Activated CD4-positive, alpha-beta memory T cell treated with anti-CD3 and anti-CD28 coated beads, Interleukin-2, amount 10 ng/mL, durations not matched to agents 7 days and 5 days (primary cell): ENCODE measurements at regions not wholly inside any gene's neighbourhood (a gene's known extent, or its start where the extent isn't known, plus 50 kb on each side); places are given as distances from the start of the nearest gene placed in this dataset.

ENCODE experiments used
- CTCF ChIA-PET: fragments of 350-600 bp; sonication (Branson Sonifier 250); formaldehyde crosslinking; loops from one replicate; lab custom pipeline; 2021; ENCODE audit warnings: antibody characterized with exemption, inconsistent platforms; lab: Charles Lee
- POLR2A ChIA-PET: fragments of 350-600 bp; sonication (Branson Sonifier 250); formaldehyde crosslinking; loops from one replicate; lab custom pipeline; 2021; ENCODE audit warnings: antibody characterized with exemption; lab: Charles Lee
- DNase-seq: peaks from one replicate; pipeline ENCODE4 v3.0.0-alpha.2; 2020
- H3K27ac Mint-ChIP-seq: one replicate; pipeline ENCODE4 v1.8.0; 2021; ENCODE audit warnings: mild to moderate bottlenecking, mixed read lengths
- H3K27me3 Mint-ChIP-seq: one replicate; pipeline ENCODE4 v1.8.0; 2021; ENCODE audit warnings: mixed read lengths
- H3K36me3 Mint-ChIP-seq: one replicate; pipeline ENCODE4 v1.8.0; 2021; ENCODE audit warnings: low read depth, mixed read lengths
- H3K4me1 Mint-ChIP-seq: one replicate; pipeline ENCODE4 v1.8.0; 2021; ENCODE audit warnings: mixed read lengths
- H3K4me3 Mint-ChIP-seq: one replicate; pipeline ENCODE4 v1.8.0; 2021; ENCODE audit warnings: mild to moderate bottlenecking, mixed read lengths
- H3K9me3 Mint-ChIP-seq: one replicate; pipeline ENCODE4 v1.8.0; 2021; ENCODE audit warnings: mixed read lengths

GRCh38 chr4:112859456-112860184 lies 189.8 kb upstream of the ANK2 start:
- Mint-ChIP-seq H3K36me3 (no peaks in the 10 kb centered on the region), H3K4me3 (no peak overlapping the region), H3K4me1 (no peaks in the 10 kb centered on the region), H3K9me3 (no peaks in the 10 kb centered on the region), H3K27ac (no peak overlapping the region), H3K27me3 (peaks cover 3% of the 10 kb centered on the region)
- ChIA-PET CTCF (interaction anchor here (0.6 kb wide), 1 partner anchor 95 kb away, joined by 3 read pairs; no protein-coding TSS in a partner anchor), POLR2A (no interaction called here)
- no peak for DNase-seq

- ChIA-PET CTCF (no interaction called here), POLR2A (no interaction called here)
- no peak for DNase-seq
- no peaks in the 10 kb centered on the region for H3K36me3 Mint-ChIP-seq
- no peak overlapping the region for H3K27ac Mint-ChIP-seq
- no peak overlapping the region for H3K4me3 Mint-ChIP-seq
- no peaks in the 10 kb centered on the region for H3K4me1 Mint-ChIP-seq
- no peaks in the 10 kb centered on the region for H3K9me3 Mint-ChIP-seq
- H3K27me3 Mint-ChIP-seq = peaks cover 3% of the 10 kb centered on the region
These were observed 188.4 kb upstream of the ANK2 start for GRCh38 chr4:112860830-112861690.

GRCh38 chr4:112861691-112862674 lies 187.5 kb upstream of the ANK2 start:
- Mint-ChIP-seq H3K27me3 (peaks cover 3% of the 10 kb centered on the region), H3K27ac (no peak overlapping the region), H3K4me1 (no peaks in the 10 kb centered on the region), H3K36me3 (no peaks in the 10 kb centered on the region), H3K9me3 (no peaks in the 10 kb centered on the region), H3K4me3 (no peak overlapping the region)
- no peak for DNase-seq
- POLR2A ChIA-PET = no interaction called here
- CTCF ChIA-PET = no interaction called here

GRCh38 chr4:112865443-112865842 lies 184.0 kb upstream of the ANK2 start:
- Mint-ChIP-seq H3K27me3 (peaks cover 6% of the 10 kb centered on the region), H3K4me3 (no peak overlapping the region), H3K4me1 (no peaks in the 10 kb centered on the region), H3K9me3 (no peaks in the 10 kb centered on the region), H3K27ac (no peak overlapping the region), H3K36me3 (no peaks in the 10 kb centered on the region)
- ChIA-PET POLR2A (no interaction called here), CTCF (no interaction called here)
- no peak for DNase-seq

GRCh38 chr4:112876316-112876715 lies 173.1 kb upstream of the ANK2 start:
- H3K27me3 Mint-ChIP-seq = peaks cover 6% of the 10 kb centered on the region
- H3K4me3 Mint-ChIP-seq = no peak overlapping the region
- H3K9me3 Mint-ChIP-seq = no peaks in the 10 kb centered on the region
- POLR2A ChIA-PET = no interaction called here
- CTCF ChIA-PET = no interaction called here
- no peaks in the 10 kb centered on the region for H3K4me1 Mint-ChIP-seq
- H3K36me3 Mint-ChIP-seq = no peaks in the 10 kb centered on the region
- H3K27ac Mint-ChIP-seq = no peak overlapping the region
- no peak for DNase-seq

- no peak for DNase-seq
- H3K36me3 Mint-ChIP-seq = no peaks in the 10 kb centered on the region
- H3K27me3 Mint-ChIP-seq = peaks cover 1% of the 10 kb centered on the region
- H3K4me1 Mint-ChIP-seq = no peaks in the 10 kb centered on the region
- H3K27ac Mint-ChIP-seq = no peak overlapping the region
- no peak overlapping the region for H3K4me3 Mint-ChIP-seq
- ChIA-PET CTCF (no interaction called here), POLR2A (no interaction called here)
- no peaks in the 10 kb centered on the region for H3K9me3 Mint-ChIP-seq
These were observed 167.6 kb upstream of the ANK2 start for GRCh38 chr4:112881842-112882241.

- CTCF ChIA-PET = no interaction called here
- H3K36me3 Mint-ChIP-seq = no peaks in the 10 kb centered on the region
- no peak for DNase-seq
- H3K27ac Mint-ChIP-seq = no peak overlapping the region
- no peak overlapping the region for H3K4me3 Mint-ChIP-seq
- peaks cover 1% of the 10 kb centered on the region for H3K27me3 Mint-ChIP-seq
- POLR2A ChIA-PET = no interaction called here
- no peaks in the 10 kb centered on the region for H3K9me3 Mint-ChIP-seq
- no peaks in the 10 kb centered on the region for H3K4me1 Mint-ChIP-seq
These were observed 167.2 kb upstream of the ANK2 start for GRCh38 chr4:112882286-112882685.

- no peak overlapping the region for H3K27ac Mint-ChIP-seq
- no peak for DNase-seq
- H3K9me3 Mint-ChIP-seq = no peaks in the 10 kb centered on the region
- ChIA-PET POLR2A (no interaction called here), CTCF (no interaction called here)
- no peaks in the 10 kb centered on the region for H3K4me1 Mint-ChIP-seq
- H3K27me3 Mint-ChIP-seq = peaks cover 1% of the 10 kb centered on the region
- no peak overlapping the region for H3K4me3 Mint-ChIP-seq
- no peaks in the 10 kb centered on the region for H3K36me3 Mint-ChIP-seq
These were observed 165.0 kb upstream of the ANK2 start for GRCh38 chr4:112884406-112884805.

GRCh38 chr4:112885897-112886296 lies 163.6 kb upstream of the ANK2 start:
- Mint-ChIP-seq H3K27ac (no peak overlapping the region), H3K4me1 (no peaks in the 10 kb centered on the region), H3K36me3 (no peaks in the 10 kb centered on the region), H3K9me3 (no peaks in the 10 kb centered on the region), H3K27me3 (no peaks in the 10 kb centered on the region), H3K4me3 (no peak overlapping the region)
- ChIA-PET CTCF (no interaction called here), POLR2A (no interaction called here)
- DNase-seq = no peak

GRCh38 chr4:112888622-112889021 lies 160.8 kb upstream of the ANK2 start:
- Mint-ChIP-seq H3K36me3 (no peaks in the 10 kb centered on the region), H3K9me3 (no peaks in the 10 kb centered on the region), H3K27ac (no peak overlapping the region), H3K4me3 (no peak overlapping the region), H3K4me1 (no peaks in the 10 kb centered on the region), H3K27me3 (peaks cover 2% of the 10 kb centered on the region)
- no peak for DNase-seq
- POLR2A ChIA-PET = no interaction called here
- CTCF ChIA-PET = no interaction called here

- POLR2A ChIA-PET = no interaction called here
- Mint-ChIP-seq H3K36me3 (no peaks in the 10 kb centered on the region), H3K27ac (no peak overlapping the region), H3K4me1 (no peaks in the 10 kb centered on the region), H3K4me3 (no peak overlapping the region), H3K9me3 (no peaks in the 10 kb centered on the region), H3K27me3 (peaks cover 2% of the 10 kb centered on the region)
- CTCF ChIA-PET = no interaction called here
- DNase-seq = no peak
These were observed 160.3 kb upstream of the ANK2 start for GRCh38 chr4:112889199-112889598.

GRCh38 chr4:112889619-112890527 lies 159.6 kb upstream of the ANK2 start:
- peaks cover 3% of the 10 kb centered on the region for H3K27me3 Mint-ChIP-seq
- no peaks in the 10 kb centered on the region for H3K36me3 Mint-ChIP-seq
- DNase-seq = no peak
- H3K4me3 Mint-ChIP-seq = no peak overlapping the region
- ChIA-PET POLR2A (no interaction called here), CTCF (no interaction called here)
- H3K9me3 Mint-ChIP-seq = no peaks in the 10 kb centered on the region
- no peak overlapping the region for H3K27ac Mint-ChIP-seq
- no peaks in the 10 kb centered on the region for H3K4me1 Mint-ChIP-seq
